ENCODE measurements at regions not wholly inside any gene's neighbourhood (a gene's known extent, or its start where the extent isn't known, plus 50 kb on each side); places are given as distances from the start of the nearest gene placed in this dataset.
"Not testable (repeated sequence)": the region's sequence is repeated elsewhere in the genome, so short reads cannot be mapped to it uniquely, and the experiment has no call there.

DNA sequence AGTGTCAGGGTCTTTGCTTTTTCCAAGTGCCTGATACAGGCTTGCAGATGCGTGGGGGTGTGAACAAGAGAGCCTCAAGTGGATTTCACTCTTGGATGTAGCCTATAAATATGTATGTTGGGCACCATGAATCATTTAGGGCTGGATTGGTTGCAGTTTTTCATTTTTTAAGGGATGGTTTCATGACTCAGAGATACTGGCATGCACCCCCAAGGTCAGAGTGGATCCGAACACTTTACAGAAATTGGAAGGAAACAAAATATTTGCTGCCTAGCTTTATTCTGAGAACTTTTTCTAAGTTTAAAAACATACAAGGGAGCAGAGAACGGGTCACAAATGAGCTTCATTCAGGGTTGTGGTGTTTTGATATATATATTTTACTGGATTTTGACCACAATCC, 436.8 kb upstream of the ERCC4 start:
- no peak overlapping the region for H3K4me3 Mint-ChIP-seq
- no peak for DNase-seq (ENCODE audit: low spot score)
- H3K27ac Mint-ChIP-seq: no peak overlapping the region
- H3K9me3 Mint-ChIP-seq: peaks cover 24% of the 10 kb centered on the region
- H3K27me3 Mint-ChIP-seq (ENCODE audit: low read depth): no peaks in the 10 kb centered on the region
- no peaks in the 10 kb centered on the region for H3K4me1 Mint-ChIP-seq (ENCODE audit: low read depth)
- no peaks in the 10 kb centered on the region for H3K36me3 Mint-ChIP-seq (ENCODE audit: low read depth)

DNA sequence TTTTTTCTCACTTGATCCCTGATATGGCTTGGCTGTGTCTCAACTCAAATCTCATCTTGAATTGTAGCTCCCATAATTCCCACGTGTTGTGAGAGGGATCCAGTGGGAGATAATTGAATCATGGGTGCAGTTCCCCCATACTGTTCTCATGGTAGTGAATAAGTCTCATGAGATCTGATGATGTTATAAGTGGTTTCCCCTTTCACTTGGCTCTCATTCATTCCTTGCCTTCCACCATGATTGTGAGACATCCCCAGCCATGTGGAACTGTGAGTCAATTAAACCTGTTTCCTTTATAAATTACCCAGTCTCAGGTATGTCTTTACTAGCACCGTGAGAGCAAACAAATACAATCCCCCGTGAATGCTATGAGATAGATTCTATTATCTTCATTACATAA, 430.5 kb upstream of the ERCC4 start:
- H3K4me3 Mint-ChIP-seq; DNase-seq (ENCODE audit: low spot score); H3K27me3 Mint-ChIP-seq (ENCODE audit: low read depth); H3K4me1 Mint-ChIP-seq (ENCODE audit: low read depth); H3K27ac Mint-ChIP-seq; H3K36me3 Mint-ChIP-seq (ENCODE audit: low read depth): not testable (repeated sequence)
- peaks cover 11% of the 10 kb centered on the region for H3K9me3 Mint-ChIP-seq

DNA sequence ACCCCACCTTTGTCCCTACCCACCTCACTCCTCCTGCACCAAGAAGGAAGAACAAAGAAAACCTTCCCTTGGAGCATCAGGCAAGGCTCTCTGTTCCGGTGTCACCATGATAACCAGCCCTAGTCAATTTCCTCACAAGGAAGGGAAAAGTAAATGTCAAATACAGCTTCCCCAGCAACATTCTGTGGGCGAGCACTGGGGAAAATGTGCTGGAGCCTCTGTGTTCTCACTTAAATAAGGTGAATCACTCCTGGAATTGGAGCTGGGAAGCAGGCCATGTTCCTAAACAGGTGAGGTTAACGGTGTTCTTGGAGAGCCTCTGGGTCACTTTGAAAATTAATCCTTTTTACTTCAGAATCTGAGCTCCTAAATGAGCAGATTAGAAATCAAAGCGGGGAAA, 427.9 kb upstream of the ERCC4 start:
- DNase-seq (ENCODE audit: low spot score): no peak
- no peak overlapping the region for H3K27ac Mint-ChIP-seq
- H3K4me1 Mint-ChIP-seq (ENCODE audit: low read depth): no peaks in the 10 kb centered on the region
- H3K9me3 Mint-ChIP-seq: peaks cover 2% of the 10 kb centered on the region
- H3K27me3 Mint-ChIP-seq (ENCODE audit: low read depth): no peaks in the 10 kb centered on the region
- H3K4me3 Mint-ChIP-seq: no peak overlapping the region
- H3K36me3 Mint-ChIP-seq (ENCODE audit: low read depth): no peaks in the 10 kb centered on the region

DNA sequence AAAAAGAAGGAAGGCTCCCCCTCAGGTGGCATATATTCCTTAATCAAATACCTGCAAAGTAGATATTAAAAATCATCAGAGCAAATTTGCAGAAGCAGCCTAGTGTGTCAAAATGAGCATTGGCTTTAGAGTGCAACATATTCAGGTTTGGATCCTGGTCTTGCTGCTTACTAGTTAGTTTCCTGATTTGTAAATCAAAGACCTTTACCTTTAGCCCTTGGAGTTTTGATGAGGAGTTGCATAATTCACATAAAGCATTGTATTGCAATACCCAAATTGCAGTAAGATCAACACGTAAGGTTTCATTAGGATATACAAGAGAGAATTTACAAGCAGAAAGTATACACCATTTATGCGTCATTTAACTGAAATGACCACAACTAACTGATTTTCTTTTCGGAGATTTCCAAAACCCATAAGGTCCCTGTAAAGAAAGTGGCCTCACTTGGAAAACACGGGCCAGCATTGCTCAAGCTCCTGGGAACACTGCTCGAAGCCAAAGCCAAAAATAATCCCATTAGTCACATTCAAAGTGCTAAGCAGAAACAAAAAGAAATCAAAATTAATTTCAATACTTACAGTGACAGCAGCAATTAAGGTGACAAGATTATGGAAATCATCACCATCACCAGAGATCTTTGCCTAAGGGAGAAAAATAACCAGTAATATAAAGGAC, 415.9 kb upstream of the ERCC4 start:
- Mint-ChIP-seq H3K4me1 (ENCODE audit: low read depth) (no peaks in the 10 kb centered on the region), H3K36me3 (ENCODE audit: low read depth) (no peaks in the 10 kb centered on the region), H3K4me3 (no peak overlapping the region), H3K27ac (no peak overlapping the region), H3K27me3 (ENCODE audit: low read depth) (no peaks in the 10 kb centered on the region), H3K9me3 (peaks cover 14% of the 10 kb centered on the region)
- no peak for DNase-seq (ENCODE audit: low spot score)

DNA sequence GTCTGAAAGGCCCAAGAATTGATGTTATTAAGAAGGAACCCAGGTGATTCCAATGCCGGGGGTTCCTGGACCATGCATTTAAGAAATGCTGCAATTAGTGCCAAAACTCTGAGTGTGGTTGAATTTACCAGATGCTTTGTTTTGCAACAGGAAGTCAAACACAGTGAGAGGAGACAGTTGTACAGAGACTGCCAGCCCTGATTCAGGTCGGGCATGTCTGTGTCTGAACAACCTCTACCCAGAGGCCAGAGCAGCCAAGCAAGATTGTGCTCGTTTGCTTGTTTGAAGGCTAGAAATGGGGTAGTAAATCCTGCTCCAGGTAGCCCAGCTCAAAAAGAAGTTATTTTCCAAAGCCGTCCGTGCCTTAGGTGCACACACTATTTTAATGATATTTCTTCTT, 412.4 kb upstream of the ERCC4 start:
- DNase-seq (ENCODE audit: low spot score): no peak
- Mint-ChIP-seq H3K27ac (no peak overlapping the region), H3K36me3 (ENCODE audit: low read depth) (no peaks in the 10 kb centered on the region), H3K4me3 (no peak overlapping the region), H3K4me1 (ENCODE audit: low read depth) (no peaks in the 10 kb centered on the region), H3K27me3 (ENCODE audit: low read depth) (no peaks in the 10 kb centered on the region), H3K9me3 (peaks cover 9% of the 10 kb centered on the region)

DNA sequence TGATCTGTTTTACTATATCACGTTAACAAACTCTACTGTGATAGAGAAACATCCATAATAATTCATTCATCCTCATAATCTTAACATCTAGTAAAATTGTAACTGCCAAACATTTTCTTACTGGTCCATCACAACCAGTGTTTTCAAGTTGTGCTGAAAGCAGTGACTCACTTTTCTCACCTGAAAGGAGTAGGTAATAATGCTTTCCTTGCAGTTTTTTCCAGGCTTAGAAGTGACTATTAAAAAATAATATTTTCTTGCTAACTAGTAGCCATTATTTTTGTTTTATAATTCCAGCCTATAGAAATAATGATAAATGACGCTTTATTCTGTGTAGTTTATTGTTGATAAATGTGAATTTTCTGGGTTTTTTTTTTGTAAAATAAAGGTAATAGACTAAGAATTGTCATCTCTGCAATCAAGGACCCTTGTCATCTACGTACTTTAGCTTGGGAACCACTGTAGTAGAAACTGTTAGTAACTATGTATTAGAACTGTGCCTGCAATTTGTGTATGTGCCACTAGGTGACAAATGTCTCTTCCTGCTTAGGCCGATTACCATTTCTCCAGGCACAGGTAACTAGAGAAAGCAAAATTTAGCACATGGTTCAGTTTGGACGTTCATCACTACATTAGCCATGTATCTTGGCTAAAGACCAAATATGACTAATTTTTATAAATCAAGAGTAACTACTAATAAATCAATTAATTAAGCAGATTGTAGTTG, 409.4 kb upstream of the ERCC4 start:
- H3K36me3 Mint-ChIP-seq (ENCODE audit: low read depth): no peaks in the 10 kb centered on the region
- no peaks in the 10 kb centered on the region for H3K27me3 Mint-ChIP-seq (ENCODE audit: low read depth)
- H3K9me3 Mint-ChIP-seq: peaks cover 21% of the 10 kb centered on the region
- no peak overlapping the region for H3K4me3 Mint-ChIP-seq
- no peaks in the 10 kb centered on the region for H3K4me1 Mint-ChIP-seq (ENCODE audit: low read depth)
- DNase-seq (ENCODE audit: low spot score): no peak
- H3K27ac Mint-ChIP-seq: no peak overlapping the region

DNA sequence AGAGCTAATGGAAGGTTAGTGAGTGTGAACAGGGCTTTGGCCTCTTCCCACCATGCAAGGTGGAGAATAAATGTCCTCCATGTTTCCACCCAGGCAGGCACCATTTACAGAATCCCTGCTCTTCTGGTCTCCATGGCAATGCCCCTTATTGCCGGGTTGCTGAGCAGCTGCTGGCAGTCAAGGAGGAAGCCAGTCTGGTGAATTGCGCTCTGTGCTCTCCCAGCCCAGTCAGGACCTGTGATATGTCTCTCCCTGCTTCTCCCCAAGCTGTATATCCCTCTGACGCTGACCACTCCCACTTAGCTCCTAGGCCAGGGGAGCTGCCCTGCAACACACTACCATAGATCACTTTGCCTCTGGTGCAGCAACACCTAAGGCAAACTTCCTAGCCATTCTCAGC, 402.1 kb upstream of the ERCC4 start:
- Mint-ChIP-seq H3K4me1 (ENCODE audit: low read depth) (no peaks in the 10 kb centered on the region), H3K36me3 (ENCODE audit: low read depth) (no peaks in the 10 kb centered on the region), H3K27ac (no peak overlapping the region), H3K9me3 (peaks cover 24% of the 10 kb centered on the region), H3K4me3 (no peak overlapping the region), H3K27me3 (ENCODE audit: low read depth) (no peaks in the 10 kb centered on the region)
- DNase-seq (ENCODE audit: low spot score): no peak

DNA sequence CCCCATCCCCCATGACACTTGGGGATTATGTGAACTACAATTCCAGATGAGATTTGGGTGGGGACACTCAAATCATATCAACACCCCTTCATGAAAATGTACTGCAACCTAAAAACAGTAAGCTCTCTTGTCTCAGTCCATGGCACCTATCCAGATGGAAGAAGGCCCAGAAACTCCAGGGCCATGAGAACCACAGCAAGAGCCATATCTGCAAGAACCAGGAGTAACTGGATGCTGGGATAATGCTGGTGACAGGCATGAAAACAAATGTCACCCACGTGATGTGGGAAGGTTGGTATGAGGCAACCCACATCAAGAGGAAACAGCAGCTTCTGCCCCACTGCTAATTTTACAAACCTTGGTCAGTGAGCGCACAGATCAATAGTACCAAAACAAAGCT, 400.1 kb upstream of the ERCC4 start:
- H3K36me3 Mint-ChIP-seq (ENCODE audit: low read depth): no peaks in the 10 kb centered on the region

DNA sequence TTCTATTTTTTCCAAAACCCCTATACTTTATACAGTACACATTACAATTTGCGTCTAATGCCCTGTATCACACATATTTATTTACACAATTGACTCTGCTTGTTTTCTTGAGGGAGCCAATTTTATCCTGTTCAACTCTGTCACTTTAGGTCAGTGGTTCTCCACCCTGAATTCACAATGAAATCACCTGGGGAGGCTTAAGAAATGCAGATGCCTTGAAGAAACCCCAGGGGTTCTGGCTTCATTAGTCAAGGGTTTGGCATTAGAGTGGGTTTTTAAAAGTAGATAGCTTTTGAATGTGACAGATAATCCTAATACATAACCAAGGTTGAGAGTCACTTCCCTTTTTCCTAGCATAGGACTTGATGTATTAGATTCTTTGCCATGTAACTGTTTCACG, 398.6 kb upstream of the ERCC4 start:
- no peaks in the 10 kb centered on the region for H3K36me3 Mint-ChIP-seq (ENCODE audit: low read depth)
- H3K4me1 Mint-ChIP-seq (ENCODE audit: low read depth): no peaks in the 10 kb centered on the region
- peaks cover 8% of the 10 kb centered on the region for H3K9me3 Mint-ChIP-seq
- DNase-seq (ENCODE audit: low spot score): no peak
- no peak overlapping the region for H3K27ac Mint-ChIP-seq
- no peak overlapping the region for H3K4me3 Mint-ChIP-seq
- H3K27me3 Mint-ChIP-seq (ENCODE audit: low read depth): no peaks in the 10 kb centered on the region

More for the DNA sequence above, 400.1 kb upstream of the ERCC4 start:
- H3K27ac Mint-ChIP-seq: no peak overlapping the region
- no peaks in the 10 kb centered on the region for H3K27me3 Mint-ChIP-seq (ENCODE audit: low read depth)
- no peak for DNase-seq (ENCODE audit: low spot score)
- peaks cover 20% of the 10 kb centered on the region for H3K9me3 Mint-ChIP-seq
- no peaks in the 10 kb centered on the region for H3K4me1 Mint-ChIP-seq (ENCODE audit: low read depth)
- no peak overlapping the region for H3K4me3 Mint-ChIP-seq

DNA sequence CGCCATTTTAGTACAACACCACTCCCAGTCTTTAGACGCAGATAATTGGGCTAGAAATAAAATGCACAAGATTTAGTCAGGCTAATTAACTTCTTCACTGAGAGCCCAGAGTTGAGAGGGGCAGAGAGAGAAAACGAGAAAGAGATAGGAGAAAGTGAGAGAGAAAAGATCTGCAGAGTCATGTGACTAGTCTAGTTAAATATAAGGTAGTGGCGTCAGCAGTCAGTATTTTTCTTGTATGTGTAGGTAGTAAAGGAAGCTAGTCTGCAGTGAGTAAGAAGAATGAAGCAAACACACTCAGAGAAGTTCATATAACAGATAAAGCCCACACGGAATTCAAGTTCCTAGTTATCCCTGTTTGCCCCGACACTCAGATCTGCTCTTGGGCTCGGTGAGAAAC, 392.6 kb upstream of the ERCC4 start:
- no peak overlapping the region for H3K4me3 Mint-ChIP-seq
- H3K27ac Mint-ChIP-seq: no peak overlapping the region
- H3K4me1 Mint-ChIP-seq (ENCODE audit: low read depth): no peaks in the 10 kb centered on the region
- no peaks in the 10 kb centered on the region for H3K27me3 Mint-ChIP-seq (ENCODE audit: low read depth)
- no peaks in the 10 kb centered on the region for H3K36me3 Mint-ChIP-seq (ENCODE audit: low read depth)
- H3K9me3 Mint-ChIP-seq: peaks cover 24% of the 10 kb centered on the region
- DNase-seq (ENCODE audit: low spot score): no peak

DNA sequence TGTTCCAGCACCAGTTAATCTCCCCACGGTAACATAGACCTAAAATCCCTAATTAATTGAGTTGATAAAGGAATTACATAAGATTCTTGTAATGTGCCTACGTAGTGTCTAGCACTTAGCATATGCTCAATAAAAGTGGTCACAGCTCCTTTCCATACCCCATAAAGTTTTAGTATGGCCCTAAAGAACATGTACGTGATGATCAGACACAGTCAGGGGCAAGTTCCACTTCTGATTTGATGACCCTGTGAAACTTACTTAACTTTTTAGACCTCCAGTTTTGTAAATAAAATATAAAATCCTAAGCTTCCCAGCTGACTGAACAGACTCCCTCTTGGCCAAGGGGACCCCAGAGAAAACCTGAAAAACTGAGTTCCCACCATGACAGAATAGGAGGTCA, 391.3 kb upstream of the ERCC4 start:
- DNase-seq (ENCODE audit: low spot score): no peak
- no peak overlapping the region for H3K4me3 Mint-ChIP-seq
- no peaks in the 10 kb centered on the region for H3K36me3 Mint-ChIP-seq (ENCODE audit: low read depth)
- H3K27ac Mint-ChIP-seq: no peak overlapping the region
- H3K27me3 Mint-ChIP-seq (ENCODE audit: low read depth): no peaks in the 10 kb centered on the region
- H3K9me3 Mint-ChIP-seq: peaks cover 31% of the 10 kb centered on the region
- no peaks in the 10 kb centered on the region for H3K4me1 Mint-ChIP-seq (ENCODE audit: low read depth)

DNA sequence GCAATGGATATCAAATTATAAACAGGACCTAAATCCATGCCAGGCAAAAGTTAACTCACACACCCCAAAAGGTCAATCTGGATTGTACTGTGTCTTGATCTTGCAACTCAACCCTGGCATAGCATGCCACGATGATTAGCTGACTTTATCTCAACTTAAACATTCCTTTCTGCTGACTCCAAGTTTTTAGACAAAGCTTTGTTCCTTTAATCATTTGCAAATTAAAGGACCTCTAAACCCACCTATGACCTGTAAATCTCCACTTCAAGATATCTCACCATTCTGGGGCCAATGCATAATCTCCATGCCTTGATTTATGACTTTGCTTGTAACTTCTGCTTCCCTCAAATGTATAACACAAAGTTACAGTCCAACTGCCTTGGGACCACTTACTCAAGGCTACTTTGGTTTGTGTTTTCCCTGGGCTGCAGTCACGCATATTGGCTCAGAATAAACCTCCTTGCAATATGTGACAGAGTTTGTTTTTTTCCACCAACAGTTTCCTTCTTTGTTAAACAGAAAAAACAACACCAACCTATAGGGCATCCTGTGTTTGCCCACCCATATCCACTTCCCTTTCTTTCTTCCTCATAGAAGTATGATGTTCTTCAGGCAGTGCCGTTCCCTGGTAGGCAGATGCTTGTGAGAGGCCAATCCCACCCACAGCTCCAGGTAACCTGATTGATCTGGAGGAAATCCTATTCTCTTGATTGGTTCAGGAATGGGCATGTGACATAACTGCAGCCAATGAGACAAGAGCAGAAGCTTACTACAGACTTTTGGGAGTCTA, 390.6 kb upstream of the ERCC4 start:
- H3K4me3 Mint-ChIP-seq: no peak overlapping the region
- H3K4me1 Mint-ChIP-seq (ENCODE audit: low read depth): no peaks in the 10 kb centered on the region
- H3K36me3 Mint-ChIP-seq (ENCODE audit: low read depth): no peaks in the 10 kb centered on the region
- H3K9me3 Mint-ChIP-seq: peaks cover 31% of the 10 kb centered on the region
- no peaks in the 10 kb centered on the region for H3K27me3 Mint-ChIP-seq (ENCODE audit: low read depth)
- no peak overlapping the region for H3K27ac Mint-ChIP-seq
- DNase-seq (ENCODE audit: low spot score): no peak

DNA sequence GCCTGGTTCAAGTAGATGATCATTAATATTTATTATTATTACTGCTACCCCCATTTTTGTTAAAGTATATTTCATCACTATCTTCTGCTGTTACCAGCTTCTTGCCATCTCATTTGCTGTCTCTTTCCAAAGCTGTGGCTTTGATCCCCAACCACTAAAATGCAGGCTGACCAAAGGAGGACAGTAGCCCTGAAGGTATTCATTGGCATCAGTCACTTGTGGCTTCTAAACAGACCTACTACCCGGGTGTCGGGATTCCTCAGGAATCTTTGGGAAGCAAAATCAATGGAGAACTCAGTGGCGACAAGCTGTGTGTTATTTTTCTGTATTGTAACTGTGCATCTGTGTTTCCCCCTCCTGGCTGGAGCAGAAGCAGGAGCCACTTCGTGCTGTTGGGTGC, 379.2 kb upstream of the ERCC4 start:
- no peaks in the 10 kb centered on the region for H3K4me1 Mint-ChIP-seq (ENCODE audit: low read depth)
- DNase-seq (ENCODE audit: low spot score): no peak
- peaks cover 34% of the 10 kb centered on the region for H3K9me3 Mint-ChIP-seq
- H3K36me3 Mint-ChIP-seq (ENCODE audit: low read depth): no peaks in the 10 kb centered on the region
- no peak overlapping the region for H3K4me3 Mint-ChIP-seq
- H3K27me3 Mint-ChIP-seq (ENCODE audit: low read depth): no peaks in the 10 kb centered on the region
- H3K27ac Mint-ChIP-seq: no peak overlapping the region

DNA sequence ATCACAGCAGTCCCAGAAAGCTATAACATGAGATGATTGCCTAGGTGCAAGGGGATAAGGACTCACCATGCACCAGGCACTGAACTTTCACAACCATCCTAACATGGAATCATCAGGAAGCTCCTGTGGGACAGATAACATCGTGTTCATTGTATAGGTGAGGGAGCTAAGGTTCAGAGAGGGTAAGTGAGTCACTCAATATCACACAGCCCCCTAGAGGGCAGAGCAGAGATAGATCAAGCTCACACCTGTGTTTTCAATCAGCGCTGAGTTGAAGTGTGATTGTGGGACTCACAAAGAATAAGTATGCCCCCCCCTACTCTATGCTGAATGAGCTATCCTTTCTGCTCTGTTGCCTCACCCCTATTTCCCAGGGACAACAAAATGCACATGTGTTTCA, 377.7 kb upstream of the ERCC4 start:
- Mint-ChIP-seq H3K27ac (no peak overlapping the region), H3K36me3 (ENCODE audit: low read depth) (no peaks in the 10 kb centered on the region), H3K4me3 (no peak overlapping the region), H3K4me1 (ENCODE audit: low read depth) (no peaks in the 10 kb centered on the region), H3K27me3 (ENCODE audit: low read depth) (no peaks in the 10 kb centered on the region), H3K9me3 (peaks cover 30% of the 10 kb centered on the region)
- DNase-seq (ENCODE audit: low spot score): no peak

All from T-helper 2 cell treated with Interferon-gamma antibody and Interleukin-4, amounts not matched to agents 5 μg/mL and 100 μg/mL, for 36 hours (primary cell).